Activated CD8-positive, alpha-beta memory T cell treated with anti-CD3 and anti-CD28 coated beads for 36 hours (primary cell): ENCODE measurements at regions not wholly inside any gene's neighbourhood (a gene's known extent, or its start where the extent isn't known, plus 50 kb on each side); places are given as distances from the start of the nearest gene placed in this dataset.
"Not testable (repeated sequence)": the region's sequence is repeated elsewhere in the genome, so short reads cannot be mapped to it uniquely, and the experiment has no call there.

ENCODE experiments used
- CTCF ChIA-PET: fragments of 350-600 bp; sonication (Branson Sonifier 250); formaldehyde crosslinking; loops from one replicate; lab custom pipeline; 2021; ENCODE audit warnings: antibody characterized with exemption; lab: Charles Lee
- POLR2A ChIA-PET: fragments of 350-600 bp; sonication (Branson Sonifier 250); formaldehyde crosslinking; loops from one replicate; lab custom pipeline; 2021; ENCODE audit warnings: antibody characterized with exemption; lab: Charles Lee

- ChIA-PET CTCF (no interaction called here), POLR2A (no interaction called here)
Observed at GRCh38 chr6:130494729-130495128, 128.9 kb downstream of the TMEM200A start.

GRCh38 chr6:130500693-130501092 lies 134.9 kb downstream of the TMEM200A start:
- ChIA-PET CTCF (no interaction called here), POLR2A (no interaction called here)

GRCh38 chr6:130503146-130503545 lies 137.3 kb downstream of the TMEM200A start:
- CTCF ChIA-PET, result no interaction called here

GRCh38 chr6:130505808-130506598 lies 140.2 kb downstream of the TMEM200A start:
- ChIA-PET POLR2A (no interaction called here), CTCF (no interaction called here)

More at GRCh38 chr6:130503146-130503545, 137.3 kb downstream of the TMEM200A start:
- POLR2A ChIA-PET, result no interaction called here

GRCh38 chr6:130507005-130507665 lies 141.3 kb downstream of the TMEM200A start:
- POLR2A ChIA-PET, CTCF ChIA-PET: not testable (repeated sequence)

- ChIA-PET POLR2A (no interaction called here), CTCF (no interaction called here)
Observed at GRCh38 chr6:130507666-130508028, 141.8 kb downstream of the TMEM200A start.

GRCh38 chr6:130513770-130514169 lies 148.0 kb downstream of the TMEM200A start:
- ChIA-PET POLR2A (no interaction called here), CTCF (no interaction called here)

GRCh38 chr6:130514712-130515111 lies 148.9 kb downstream of the TMEM200A start:
- ChIA-PET CTCF (no interaction called here), POLR2A (no interaction called here)

GRCh38 chr6:130515306-130515705 lies 149.5 kb downstream of the TMEM200A start:
- POLR2A ChIA-PET, result no interaction called here
- CTCF ChIA-PET, result interaction anchor here (0.6 kb wide), 1 partner anchor 692 kb away, joined by 3 read pairs; no protein-coding TSS in a partner anchor

- ChIA-PET POLR2A (no interaction called here), CTCF (no interaction called here)
Observed at GRCh38 chr6:130516604-130517003, 150.8 kb downstream of the TMEM200A start.

- ChIA-PET CTCF (no interaction called here), POLR2A (no interaction called here)
Observed at GRCh38 chr6:130517444-130517931, 151.7 kb downstream of the TMEM200A start.

- ChIA-PET POLR2A (no interaction called here), CTCF (no interaction called here)
Observed at GRCh38 chr6:130518588-130518987, 152.8 kb downstream of the TMEM200A start.

GRCh38 chr6:130520221-130520620 lies 154.4 kb downstream of the TMEM200A start:
- CTCF ChIA-PET, result no interaction called here
- POLR2A ChIA-PET, result no interaction called here

GRCh38 chr6:130520801-130521200 lies 155.0 kb downstream of the TMEM200A start:
- CTCF ChIA-PET, result no interaction called here

GRCh38 chr6:130524552-130524951 lies 158.7 kb downstream of the TMEM200A start:
- CTCF ChIA-PET, result interaction anchor here (0.6 kb wide), 1 partner anchor 811 kb away, joined by 3 read pairs; no protein-coding TSS in a partner anchor

More at GRCh38 chr6:130520801-130521200, 155.0 kb downstream of the TMEM200A start:
- POLR2A ChIA-PET, result no interaction called here

GRCh38 chr6:130525408-130525807 lies 159.6 kb downstream of the TMEM200A start:
- ChIA-PET CTCF (no interaction called here), POLR2A (no interaction called here)

More at GRCh38 chr6:130524552-130524951, 158.7 kb downstream of the TMEM200A start:
- POLR2A ChIA-PET, result no interaction called here

- POLR2A ChIA-PET, result no interaction called here
- CTCF ChIA-PET, result no interaction called here
Observed at GRCh38 chr6:130526466-130526865, 160.6 kb downstream of the TMEM200A start.

- ChIA-PET POLR2A (no interaction called here), CTCF (no interaction called here)
Observed at GRCh38 chr6:130527173-130527572, 161.4 kb downstream of the TMEM200A start.

GRCh38 chr6:130529569-130530149 lies 163.8 kb downstream of the TMEM200A start:
- ChIA-PET POLR2A (interaction anchor here (0.5 kb wide), 1 partner anchor 150 kb away, joined by 17 read pairs; no protein-coding TSS in a partner anchor), CTCF (no interaction called here)

GRCh38 chr6:130534627-130535026 lies 168.8 kb downstream of the TMEM200A start:
- CTCF ChIA-PET, result interaction anchor here (1.0 kb wide), 1 partner anchor 351 kb away, joined by 3 read pairs; no protein-coding TSS in a partner anchor

More at GRCh38 chr6:130534627-130535026, 168.8 kb downstream of the TMEM200A start:
- POLR2A ChIA-PET, result no interaction called here
